Liver (tissue), 3 donors: ENCODE measurements at regions not wholly inside any gene's neighbourhood (a gene's known extent, or its start where the extent isn't known, plus 50 kb on each side); places are given as distances from the start of the nearest gene placed in this dataset.

Source experiments
- CTCF ChIP-seq: fragments of 150-350 bp; IDR thresholded peaks from 2 replicates; pipeline ENCODE4 v1.5.1; 2017; ENCODE audit warnings: improper control_type of control experiment, low read depth, low read length; ENCODE audit not compliant: missing input control
- GABPA ChIP-seq, 2 donors: IDR thresholded peaks in 1 of 2; conservative IDR thresholded peaks in 1 of 2; 2 replicates each; pipeline ENCODE4 v1.6.1; 2016; ENCODE audit warnings: antibody characterized with exemption in 2 of 2, mild to moderate bottlenecking in 1 of 2, moderate library complexity in 1 of 2
- JUND ChIP-seq, 2 donors: IDR thresholded peaks; 2 replicates each; pipeline ENCODE4 v1.6.1; 2016; ENCODE audit warnings: antibody characterized with exemption in 2 of 2
- MAX ChIP-seq: IDR thresholded peaks from 2 replicates; pipeline ENCODE4 v1.6.1; 2016; ENCODE audit warnings: antibody characterized with exemption
- REST ChIP-seq: IDR thresholded peaks from 2 replicates; pipeline ENCODE4 v1.6.1; 2016; ENCODE audit warnings: antibody characterized with exemption, mild to moderate bottlenecking
- YY1 ChIP-seq: IDR thresholded peaks from 2 replicates; pipeline ENCODE4 v1.6.1; 2016; ENCODE audit warnings: antibody characterized with exemption, mild to moderate bottlenecking
- ZBTB33 ChIP-seq: IDR thresholded peaks from 2 replicates; pipeline ENCODE4 v1.6.1; 2016; ENCODE audit warnings: antibody characterized with exemption
- donor health status: healthy.
- donor health status: healthy.

GRCh38 chrX:113470166-113470565, 629.5 kb upstream of the AMOT start:
- TF ChIP-seq GABPA (IDR thresholded peaks at IDR 0.05 in 1 of 2, conservative IDR thresholded peaks at IDR 0.05 in 1 of 2) (no peak), ZBTB33 (no peak), CTCF (no peak), YY1 (no peak), JUND (IDR thresholded peaks at IDR 0.05) (no peak), MAX (no peak), REST (no peak)
